ENCODE measurements at regions not wholly inside any gene's neighbourhood (a gene's known extent, or its start where the extent isn't known, plus 50 kb on each side); places are given as distances from the start of the nearest gene placed in this dataset.

DNA sequence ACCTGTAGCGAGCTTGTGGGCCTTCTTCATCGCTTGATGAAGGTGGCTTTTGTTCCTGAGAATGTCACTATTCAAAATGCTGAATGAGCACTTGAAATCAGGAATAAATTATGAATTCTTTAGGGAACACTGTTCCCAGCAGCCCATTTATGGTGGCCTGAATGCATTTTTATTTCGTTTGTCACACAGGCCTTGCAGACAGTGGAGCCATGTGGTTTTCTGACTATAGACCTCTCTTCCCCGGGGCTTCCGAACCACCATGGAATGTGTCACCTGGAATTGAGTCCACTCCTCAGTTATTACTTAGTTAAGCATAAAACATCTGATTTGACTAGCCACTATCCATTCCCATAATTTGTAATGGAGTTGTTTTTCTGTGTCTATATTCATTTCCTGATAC is 396.9 kb downstream of the IRS2 start:
- Histone ChIP-seq H3K36me3 (ENCODE audit: control insufficient read depth in 1 of 2, insufficient read depth in 2 of 2, low read length in 2 of 2) (no peaks in the 10 kb centered on the region), H3K27me3 (ENCODE audit: insufficient read depth, low read length) (no peaks in the 10 kb centered on the region), H3K79me2 (ENCODE audit: insufficient read depth, low read length) (no peaks in the 10 kb centered on the region; the same call in 1 of the 2 replicates), H3K27ac (ENCODE audit: low read depth, low read length) (no peak overlapping the region), H4K20me1 (ENCODE audit: insufficient read depth) (no peaks in the 10 kb centered on the region), H3K9me3 (ENCODE audit: control insufficient read depth in 1 of 2, insufficient read depth in 1 of 2, low read depth in 1 of 2, low read length in 2 of 2) (no peaks in the 10 kb centered on the region), H3K4me2 (ENCODE audit: low read length) (no peak overlapping the region), H3K4me3 (replicated peaks in 1 of 2; ENCODE audit: low read depth in 1 of 2, low read length in 2 of 2) (no peak overlapping the region), H3K4me1 (ENCODE audit: control insufficient read depth in 1 of 2, insufficient read depth in 2 of 2, low read length in 2 of 2) (no peaks in the 10 kb centered on the region), H2AFZ (ENCODE audit: low read depth, low read length, poor library complexity, severe bottlenecking) (no peak overlapping the region), H3K9ac (ENCODE audit: low read length) (no peak overlapping the region), H3K9me2 (ENCODE audit: insufficient read depth) (no peaks in the 10 kb centered on the region)
- ChIA-PET CTCF (no interaction called here), POLR2A (no interaction called here), RAD21 (ENCODE audit: low non-redundant PET in 1 of 2, low total read pairs in 2 of 2, uncharacterized antibody in 2 of 2, unreplicated experiment in 2 of 2) (no interaction called here)
- no peak for ATAC-seq
- DNase-seq (ENCODE audit: low read depth, low spot score): no peak
- BruUV-seq (replicated peaks): no TSS peak
- TF ChIP-seq ZFX (IDR thresholded peaks at IDR 0.05) (no peak), EZH2 (IDR thresholded peaks at IDR 0.05) (no peak), CBX3 (IDR thresholded peaks at IDR 0.05; ENCODE audit: low read depth) (no peak), POLR2A (IDR thresholded peaks at IDR 0.05; ENCODE audit: borderline replicate concordance, extremely low read depth, insufficient read depth, insufficient read length) (no peak), EZH2phosphoT487 (IDR thresholded peaks at IDR 0.05; ENCODE audit: borderline replicate concordance) (no peak), FOSL1 (IDR thresholded peaks at IDR 0.05; ENCODE audit: low read depth) (no peak), RAD21 (IDR thresholded peaks at IDR 0.05; ENCODE audit: low read depth) (no peak), SIN3A (IDR thresholded peaks at IDR 0.05; ENCODE audit: low read depth) (no peak), CEBPB (IDR thresholded peaks at IDR 0.05; ENCODE audit: low read depth) (no peak), EGR1 (IDR thresholded peaks at IDR 0.05; ENCODE audit: low read depth) (no peak), SP1 (IDR thresholded peaks at IDR 0.05; ENCODE audit: low read depth) (no peak), SRF (IDR thresholded peaks at IDR 0.05; ENCODE audit: low read depth) (no peak), JUND (IDR thresholded peaks at IDR 0.05) (no peak), ZNF274 (IDR thresholded peaks at IDR 0.05; ENCODE audit: low read depth, low read length) (no peak), YY1 (IDR thresholded peaks at IDR 0.05; ENCODE audit: extremely low read depth, insufficient replicate concordance, low read depth, low read length) (no peak), ELF1 (IDR thresholded peaks at IDR 0.05; ENCODE audit: borderline replicate concordance, low read depth) (no peak)
- TF ChIP-seq, protein P1, sequence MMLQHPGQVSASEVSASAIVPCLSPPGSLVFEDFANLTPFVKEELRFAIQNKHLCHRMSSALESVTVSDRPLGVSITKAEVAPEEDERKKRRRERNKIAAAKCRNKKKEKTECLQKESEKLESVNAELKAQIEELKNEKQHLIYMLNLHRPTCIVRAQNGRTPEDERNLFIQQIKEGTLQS (IDR thresholded peaks at IDR 0.05): no peak
- TF ChIP-seq, protein P2, sequence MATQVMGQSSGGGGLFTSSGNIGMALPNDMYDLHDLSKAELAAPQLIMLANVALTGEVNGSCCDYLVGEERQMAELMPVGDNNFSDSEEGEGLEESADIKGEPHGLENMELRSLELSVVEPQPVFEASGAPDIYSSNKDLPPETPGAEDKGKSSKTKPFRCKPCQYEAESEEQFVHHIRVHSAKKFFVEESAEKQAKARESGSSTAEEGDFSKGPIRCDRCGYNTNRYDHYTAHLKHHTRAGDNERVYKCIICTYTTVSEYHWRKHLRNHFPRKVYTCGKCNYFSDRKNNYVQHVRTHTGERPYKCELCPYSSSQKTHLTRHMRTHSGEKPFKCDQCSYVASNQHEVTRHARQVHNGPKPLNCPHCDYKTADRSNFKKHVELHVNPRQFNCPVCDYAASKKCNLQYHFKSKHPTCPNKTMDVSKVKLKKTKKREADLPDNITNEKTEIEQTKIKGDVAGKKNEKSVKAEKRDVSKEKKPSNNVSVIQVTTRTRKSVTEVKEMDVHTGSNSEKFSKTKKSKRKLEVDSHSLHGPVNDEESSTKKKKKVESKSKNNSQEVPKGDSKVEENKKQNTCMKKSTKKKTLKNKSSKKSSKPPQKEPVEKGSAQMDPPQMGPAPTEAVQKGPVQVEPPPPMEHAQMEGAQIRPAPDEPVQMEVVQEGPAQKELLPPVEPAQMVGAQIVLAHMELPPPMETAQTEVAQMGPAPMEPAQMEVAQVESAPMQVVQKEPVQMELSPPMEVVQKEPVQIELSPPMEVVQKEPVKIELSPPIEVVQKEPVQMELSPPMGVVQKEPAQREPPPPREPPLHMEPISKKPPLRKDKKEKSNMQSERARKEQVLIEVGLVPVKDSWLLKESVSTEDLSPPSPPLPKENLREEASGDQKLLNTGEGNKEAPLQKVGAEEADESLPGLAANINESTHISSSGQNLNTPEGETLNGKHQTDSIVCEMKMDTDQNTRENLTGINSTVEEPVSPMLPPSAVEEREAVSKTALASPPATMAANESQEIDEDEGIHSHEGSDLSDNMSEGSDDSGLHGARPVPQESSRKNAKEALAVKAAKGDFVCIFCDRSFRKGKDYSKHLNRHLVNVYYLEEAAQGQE (IDR thresholded peaks at IDR 0.05; ENCODE audit: low read depth): no peak
- TF ChIP-seq, protein P3, sequence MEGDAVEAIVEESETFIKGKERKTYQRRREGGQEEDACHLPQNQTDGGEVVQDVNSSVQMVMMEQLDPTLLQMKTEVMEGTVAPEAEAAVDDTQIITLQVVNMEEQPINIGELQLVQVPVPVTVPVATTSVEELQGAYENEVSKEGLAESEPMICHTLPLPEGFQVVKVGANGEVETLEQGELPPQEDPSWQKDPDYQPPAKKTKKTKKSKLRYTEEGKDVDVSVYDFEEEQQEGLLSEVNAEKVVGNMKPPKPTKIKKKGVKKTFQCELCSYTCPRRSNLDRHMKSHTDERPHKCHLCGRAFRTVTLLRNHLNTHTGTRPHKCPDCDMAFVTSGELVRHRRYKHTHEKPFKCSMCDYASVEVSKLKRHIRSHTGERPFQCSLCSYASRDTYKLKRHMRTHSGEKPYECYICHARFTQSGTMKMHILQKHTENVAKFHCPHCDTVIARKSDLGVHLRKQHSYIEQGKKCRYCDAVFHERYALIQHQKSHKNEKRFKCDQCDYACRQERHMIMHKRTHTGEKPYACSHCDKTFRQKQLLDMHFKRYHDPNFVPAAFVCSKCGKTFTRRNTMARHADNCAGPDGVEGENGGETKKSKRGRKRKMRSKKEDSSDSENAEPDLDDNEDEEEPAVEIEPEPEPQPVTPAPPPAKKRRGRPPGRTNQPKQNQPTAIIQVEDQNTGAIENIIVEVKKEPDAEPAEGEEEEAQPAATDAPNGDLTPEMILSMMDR (IDR thresholded peaks at IDR 0.05 in 2 of 3, conservative IDR thresholded peaks at IDR 0.05 in 1 of 3; ENCODE audit: borderline replicate concordance in 1 of 3, insufficient read depth in 1 of 3, low read depth in 2 of 3, low read length in 2 of 3): no peak
- intact Hi-C loops (cut with micrococcal nuclease): no loop called here

Measured in HCT116 (cell line).